Urothelium cell line (cell line): ENCODE measurements at regions not wholly inside any gene's neighbourhood (a gene's known extent, or its start where the extent isn't known, plus 50 kb on each side); places are given as distances from the start of the nearest gene placed in this dataset.

Experiments
- DNase-seq: peaks from one replicate; pipeline ENCODE4 v3.0.0; 2011; ENCODE audit warnings: low spot score, mixed read lengths
- FAIRE-seq: peaks from 2 replicates; lab custom pipeline; 2011; peaks lifted over from hg19 to GRCh38; lab: Jason Lieb, UNC

GRCh38 chr20:60238992-60239660 is 280.9 kb downstream of the CDH26 start:
- DNase-seq (no peak), FAIRE-seq (no peak)

GRCh38 chr20:60239956-60240355 is 281.7 kb downstream of the CDH26 start:
- DNase-seq (no peak), FAIRE-seq (no peak)

- DNase-seq (no peak), FAIRE-seq (no peak)
Measured at GRCh38 chr20:60240415-60240814, 282.2 kb downstream of the CDH26 start.

DNA sequence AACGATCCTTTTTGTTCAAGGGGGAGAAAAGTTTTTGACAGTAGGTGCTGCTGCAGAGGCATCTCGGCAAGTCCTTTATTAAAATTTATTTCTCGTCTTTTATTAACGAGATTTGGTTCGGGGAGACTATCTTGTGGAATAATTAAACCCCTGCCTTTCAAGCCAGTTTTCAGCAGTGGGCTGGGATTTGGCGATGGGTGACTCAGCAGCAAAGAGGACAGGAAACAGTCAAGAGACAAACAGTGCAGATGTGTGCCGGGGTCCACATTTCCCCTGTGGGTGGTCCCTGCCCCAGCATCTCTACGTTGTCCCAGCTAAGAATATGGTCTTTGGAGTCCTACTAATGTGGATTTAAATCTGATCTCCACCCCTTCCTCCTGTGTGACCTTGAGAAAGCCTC is 282.8 kb downstream of the CDH26 start:
- DNase-seq: no peak
- FAIRE-seq: no peak

DNA sequence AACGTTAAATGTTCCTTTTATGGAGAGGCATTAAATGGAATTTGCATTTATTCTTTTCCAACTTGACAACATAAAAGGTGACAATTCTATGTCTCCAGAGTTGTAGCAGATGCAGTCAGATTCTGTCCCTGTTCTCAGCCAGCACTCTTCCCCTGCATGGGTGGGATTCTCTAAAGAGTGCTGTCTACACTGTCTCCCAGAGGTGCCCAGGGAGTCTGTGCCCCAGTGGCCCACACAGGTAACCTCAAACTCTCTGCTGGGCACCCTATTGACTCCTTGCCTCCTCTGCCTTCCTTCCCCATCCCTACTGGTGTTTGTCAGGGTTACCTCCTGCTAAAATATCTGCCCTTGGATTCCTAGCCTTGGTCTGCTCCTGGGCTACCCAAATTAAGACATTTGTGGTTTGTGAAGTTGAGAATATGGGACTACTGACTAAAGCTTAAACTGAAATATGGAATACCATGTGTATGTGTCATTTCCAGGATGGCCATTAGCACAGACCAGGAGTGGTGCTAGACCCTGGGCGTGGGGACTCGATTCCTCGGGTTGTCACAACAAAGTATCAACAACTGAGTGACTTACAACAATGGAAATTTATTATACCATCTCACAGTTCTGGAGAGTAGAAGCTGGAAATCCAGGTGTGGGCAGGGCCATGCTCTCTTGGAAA is 284.7 kb downstream of the CDH26 start:
- DNase-seq: peak; percentile 41
- peak; percentile 35 for FAIRE-seq

- FAIRE-seq (no peak), DNase-seq (no peak)
Measured at GRCh38 chr20:60244373-60245146, 286.3 kb downstream of the CDH26 start.

DNA sequence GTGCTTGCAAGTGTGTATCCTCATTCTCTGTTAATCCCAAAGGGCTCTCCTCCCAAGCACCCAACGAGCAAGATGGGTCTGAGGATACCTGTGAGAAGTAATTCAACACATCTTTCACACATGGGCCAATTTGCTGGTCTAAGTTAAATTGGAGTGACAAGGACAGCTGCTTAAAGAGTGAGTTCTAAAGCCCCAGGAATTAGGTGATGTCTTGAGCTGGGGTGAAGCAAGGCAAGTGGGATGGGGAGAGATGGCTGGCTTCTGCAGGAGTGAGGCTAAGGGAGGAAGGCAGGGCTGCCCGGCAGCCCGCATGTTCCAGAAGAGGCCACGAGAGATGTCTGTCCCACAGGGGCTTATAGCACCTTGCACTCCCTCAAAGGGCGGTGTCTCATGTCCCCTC is 288.5 kb downstream of the CDH26 start:
- FAIRE-seq (no peak), DNase-seq (no peak)

DNA sequence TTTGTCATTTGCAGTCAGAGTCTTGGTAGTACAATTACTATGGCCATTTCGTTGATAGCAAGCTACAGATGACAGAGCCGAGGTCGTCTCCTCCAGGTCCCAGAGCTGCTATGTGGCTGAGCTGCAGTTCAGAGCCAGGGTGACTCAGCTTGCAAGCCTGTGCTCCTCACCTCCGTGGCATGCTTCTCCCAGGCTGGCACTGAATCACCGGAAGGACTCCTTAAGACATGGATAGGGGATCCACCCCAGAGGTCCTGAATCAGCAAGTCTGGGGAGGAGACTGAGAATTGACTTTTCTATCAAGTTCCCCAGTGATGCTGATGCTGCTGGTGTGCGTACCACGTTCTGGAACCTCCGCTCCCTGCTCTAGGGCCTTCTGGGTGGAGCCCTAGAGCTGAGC is 291.2 kb downstream of the CDH26 start:
- FAIRE-seq (peak; percentile 94), DNase-seq (peak; percentile 90)

- FAIRE-seq (no peak), DNase-seq (no peak)
Measured at GRCh38 chr20:60250251-60250650, 292.0 kb downstream of the CDH26 start.

GRCh38 chr20:60252866-60253265 is 294.6 kb downstream of the CDH26 start:
- DNase-seq (no peak), FAIRE-seq (no peak)

DNA sequence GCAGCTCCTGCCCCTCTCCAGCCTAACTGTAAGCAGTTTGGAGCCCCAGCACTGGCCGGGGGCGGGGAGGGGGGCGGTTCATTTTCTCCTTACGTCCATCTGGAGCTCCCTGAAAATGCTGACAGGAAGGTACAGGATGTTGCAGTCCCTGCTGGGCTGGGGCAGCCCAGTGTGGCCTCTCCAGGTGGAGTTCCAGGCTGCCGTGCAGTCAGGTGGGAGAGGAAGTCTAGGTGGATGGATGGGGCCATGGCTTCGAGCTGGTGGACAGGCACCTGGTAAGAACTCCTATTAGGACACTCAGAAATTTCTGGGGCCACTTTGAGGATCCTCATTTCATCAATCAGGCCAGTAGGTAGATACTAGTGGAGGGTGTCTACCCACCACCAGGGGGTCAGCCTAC is 295.2 kb downstream of the CDH26 start:
- no peak for FAIRE-seq
- no peak for DNase-seq

DNA sequence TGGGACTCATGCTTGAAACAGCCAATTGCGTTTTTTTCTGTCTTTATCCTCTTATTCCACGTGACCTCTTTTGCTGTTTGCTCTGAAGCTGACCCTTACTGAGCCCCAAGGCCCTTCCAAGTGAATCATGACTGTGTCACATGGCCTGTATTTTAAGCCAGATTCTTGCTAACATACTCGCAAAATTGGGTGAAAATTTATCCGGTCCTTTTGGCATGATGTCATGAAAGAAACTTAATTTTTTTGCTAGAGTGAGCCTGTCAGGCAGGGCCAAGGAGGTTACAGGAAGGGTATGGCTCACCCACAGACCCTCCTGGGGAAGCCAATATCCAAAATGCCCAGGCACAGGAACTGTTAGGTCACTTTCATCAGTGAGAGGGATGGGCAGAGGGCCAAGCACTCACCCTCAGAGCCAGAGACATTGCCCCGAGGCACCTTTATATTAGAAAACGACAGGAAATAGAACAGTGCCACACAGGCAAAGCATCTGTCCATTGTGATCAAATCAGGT is 296.7 kb downstream of the CDH26 start:
- DNase-seq: no peak
- no peak for FAIRE-seq

DNA sequence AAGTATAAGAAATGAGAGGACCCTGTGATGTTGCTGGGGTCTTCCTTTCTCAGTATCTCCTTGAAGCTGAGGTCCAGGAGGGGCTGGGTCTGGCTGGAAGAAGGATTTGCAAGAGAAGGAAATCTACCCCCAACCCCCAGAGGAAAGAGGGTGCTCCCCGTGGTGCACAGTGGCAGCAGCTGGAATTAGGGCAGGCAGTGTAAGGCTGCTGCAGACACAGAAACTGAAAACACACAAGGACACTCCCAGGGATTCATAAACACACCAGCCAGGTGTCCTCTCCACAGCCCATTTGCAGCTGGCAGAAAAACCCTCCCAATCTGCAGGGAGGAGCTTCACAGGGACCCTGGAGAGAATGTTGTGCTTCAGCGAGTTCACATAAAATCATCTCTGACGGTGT is 297.2 kb downstream of the CDH26 start:
- DNase-seq: no peak
- FAIRE-seq: no peak

GRCh38 chr20:60255866-60256265 is 297.6 kb downstream of the CDH26 start:
- no peak for DNase-seq
- FAIRE-seq: no peak

- FAIRE-seq (no peak), DNase-seq (no peak)
Measured at GRCh38 chr20:60256811-60257210, 298.6 kb downstream of the CDH26 start.

- FAIRE-seq: no peak
- DNase-seq: no peak
Measured at GRCh38 chr20:60257671-60258070, 299.4 kb downstream of the CDH26 start.

DNA sequence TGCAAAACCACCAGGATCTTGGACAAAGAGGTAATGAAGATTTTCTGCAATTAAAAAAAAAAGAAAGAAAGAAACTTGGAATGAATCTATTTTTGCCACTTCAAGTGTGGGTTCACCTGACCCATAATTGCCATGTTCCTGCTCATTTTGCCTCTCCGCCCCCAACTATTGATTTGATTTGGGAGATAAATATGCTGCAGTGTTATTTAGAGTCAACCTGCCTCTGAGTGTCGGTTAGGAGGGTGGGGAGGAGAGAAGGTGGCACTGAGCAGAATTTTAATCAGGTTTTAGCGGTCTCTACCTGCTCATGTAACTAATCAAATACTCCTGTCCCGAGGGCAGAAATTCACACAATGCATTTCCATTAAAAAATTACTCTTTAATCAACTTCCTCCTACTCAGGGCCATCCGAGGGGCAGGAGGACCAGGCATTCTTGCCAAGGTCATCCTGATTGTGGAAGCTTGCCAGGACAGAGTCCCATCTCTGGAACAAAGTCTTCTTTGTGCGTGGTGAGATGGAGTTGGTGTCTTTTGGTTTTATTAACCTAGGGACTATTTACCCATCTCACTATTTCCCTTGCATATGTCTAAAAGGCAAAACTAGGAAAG is 300.1 kb downstream of the CDH26 start:
- FAIRE-seq: no peak
- DNase-seq: no peak

DNA sequence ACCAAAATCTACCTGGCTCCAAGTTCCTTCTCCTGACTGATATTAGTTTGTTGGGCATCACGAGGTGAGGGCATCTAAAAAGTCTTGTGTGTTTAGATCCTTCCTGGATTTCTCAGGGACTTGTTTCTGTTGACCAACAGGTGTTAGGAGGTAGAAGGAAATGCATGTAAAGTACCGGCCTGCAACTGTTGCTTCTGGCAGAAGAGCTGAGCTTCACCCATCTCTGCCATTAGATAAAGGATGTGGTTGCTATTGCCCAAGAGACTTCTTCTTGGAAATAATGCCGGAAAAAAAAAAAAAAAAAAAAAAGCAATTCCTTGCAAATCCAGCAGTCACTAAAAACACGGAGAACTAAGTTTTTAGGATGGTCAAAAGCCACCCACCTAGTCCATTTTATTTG is 303.1 kb downstream of the CDH26 start:
- no peak for DNase-seq
- FAIRE-seq: no peak

GRCh38 chr20:60262967-60263603 is 304.9 kb downstream of the CDH26 start:
- peak; percentile 42 for DNase-seq
- no peak for FAIRE-seq

GRCh38 chr20:60263725-60264709 is 305.8 kb downstream of the CDH26 start:
- DNase-seq (no peak), FAIRE-seq (no peak)
